HUDEP-2 (cell line): ENCODE measurements at regions not wholly inside any gene's neighbourhood (a gene's known extent, or its start where the extent isn't known, plus 50 kb on each side); places are given as distances from the start of the nearest gene placed in this dataset.

ENCODE experiments used
- DNase-seq, 76 experiments: peaks; one replicate each; lab custom pipeline; 2025; ENCODE audit not compliant: unreplicated experiment in 76 of 76; lab: John Stamatoyannopoulos, UW

- no peak for DNase-seq
Measured at GRCh38 chr5:58261605-58262004, 198.3 kb downstream of the PLK2 start.

GRCh38 chr5:58260243-58260642, 199.6 kb downstream of the PLK2 start:
- DNase-seq = no peak

GRCh38 chr5:58259685-58260152, 200.2 kb downstream of the PLK2 start:
- no peak for DNase-seq

- DNase-seq = no peak
Measured at GRCh38 chr5:58258984-58259684, 200.8 kb downstream of the PLK2 start.

- DNase-seq = no peak
Measured at GRCh38 chr5:58255970-58256369, 203.9 kb downstream of the PLK2 start.

- no peak for DNase-seq
Measured at GRCh38 chr5:58255386-58255785, 204.5 kb downstream of the PLK2 start.

- DNase-seq = no peak
Measured at GRCh38 chr5:58248221-58248620, 211.7 kb downstream of the PLK2 start.

- DNase-seq = no peak
Measured at GRCh38 chr5:58246461-58246944, 213.4 kb downstream of the PLK2 start.

- no peak for DNase-seq
Measured at GRCh38 chr5:58245476-58245840, 214.4 kb downstream of the PLK2 start.

GRCh38 chr5:58244819-58245475, 214.9 kb downstream of the PLK2 start:
- DNase-seq = no peak

GRCh38 chr5:58241389-58241788, 218.5 kb downstream of the PLK2 start:
- no peak for DNase-seq

GRCh38 chr5:58240322-58240721, 219.6 kb downstream of the PLK2 start:
- no peak for DNase-seq

- no peak for DNase-seq
Measured at GRCh38 chr5:58239731-58240130, 220.2 kb downstream of the PLK2 start.

- DNase-seq = no peak
Measured at GRCh38 chr5:58239045-58239444, 220.8 kb downstream of the PLK2 start.

GRCh38 chr5:58236498-58236897, 223.4 kb downstream of the PLK2 start:
- DNase-seq = no peak

- DNase-seq = no peak
Measured at GRCh38 chr5:58235299-58235698, 224.6 kb downstream of the PLK2 start.

GRCh38 chr5:58232130-58232529, 227.8 kb downstream of the PLK2 start:
- no peak for DNase-seq

- no peak for DNase-seq
Measured at GRCh38 chr5:58231041-58231440, 228.8 kb downstream of the PLK2 start.

GRCh38 chr5:58228896-58229295, 231.0 kb downstream of the PLK2 start:
- no peak for DNase-seq

- no peak for DNase-seq
Measured at GRCh38 chr5:58227858-58228257, 232.0 kb downstream of the PLK2 start.

GRCh38 chr5:58224661-58225060, 235.2 kb downstream of the PLK2 start:
- no peak for DNase-seq

- no peak for DNase-seq
Measured at GRCh38 chr5:58224221-58224620, 235.7 kb downstream of the PLK2 start.
